Chondrocyte (in vitro differentiated cells): ENCODE measurements at regions not wholly inside any gene's neighbourhood (a gene's known extent, or its start where the extent isn't known, plus 50 kb on each side); places are given as distances from the start of the nearest gene placed in this dataset.

Experiments
- DNase-seq: peaks from one replicate; pipeline ENCODE4 v3.0.0; 2021; ENCODE audit warnings: mixed read lengths, low spot score
- H3K27ac Mint-ChIP-seq: one replicate; pipeline ENCODE4 v1.8.0; 2021; ENCODE audit warnings: mild to moderate bottlenecking, moderate library complexity, mixed read lengths; ENCODE audit not compliant: unreplicated experiment
- H3K27me3 Mint-ChIP-seq: 2 replicates; pipeline ENCODE4 v1.8.0; 2021; ENCODE audit warnings: low read depth, mixed read lengths
- H3K36me3 Mint-ChIP-seq: 2 replicates; pipeline ENCODE4 v1.8.0; 2021; ENCODE audit warnings: low read depth, mixed read lengths
- H3K4me1 Mint-ChIP-seq: 2 replicates; pipeline ENCODE4 v1.8.0; 2021; ENCODE audit warnings: low read depth, mild to moderate bottlenecking, mixed read lengths
- H3K4me3 Mint-ChIP-seq: one replicate; pipeline ENCODE4 v1.8.0; 2021; ENCODE audit warnings: mild to moderate bottlenecking, moderate library complexity, mixed read lengths; ENCODE audit not compliant: unreplicated experiment
- H3K9me3 Mint-ChIP-seq: 2 replicates; pipeline ENCODE4 v1.8.0; 2021; ENCODE audit warnings: low read depth, mixed read lengths
- CTCF ChIP-seq: fragments of 200-600 bp; sonication (generic); IDR thresholded peaks from 2 replicates; pipeline ENCODE4 v1.5.0; 2021; ENCODE audit warnings: antibody characterized with exemption, mild to moderate bottlenecking, moderate library complexity

GRCh38 chr10:123269675-123270074 is 115.5 kb downstream of the BUB3 start:
- no peak overlapping the region for H3K4me3 Mint-ChIP-seq
- TF ChIP-seq CTCF = no peak
- peaks cover 23% of the 10 kb centered on the region for H3K4me1 Mint-ChIP-seq
- no peak overlapping the region for H3K27ac Mint-ChIP-seq
- H3K27me3 Mint-ChIP-seq = no peaks in the 10 kb centered on the region
- no peaks in the 10 kb centered on the region for H3K9me3 Mint-ChIP-seq
- no peak for DNase-seq
- H3K36me3 Mint-ChIP-seq = no peaks in the 10 kb centered on the region

- no peak for TF ChIP-seq CTCF
- H3K27ac Mint-ChIP-seq = peak overlapping the region; percentile 10
- no peaks in the 10 kb centered on the region for H3K9me3 Mint-ChIP-seq
- peaks cover 23% of the 10 kb centered on the region for H3K4me1 Mint-ChIP-seq
- no peaks in the 10 kb centered on the region for H3K36me3 Mint-ChIP-seq
- H3K27me3 Mint-ChIP-seq = no peaks in the 10 kb centered on the region
- DNase-seq = no peak
- H3K4me3 Mint-ChIP-seq = no peak overlapping the region
These were observed 116.0 kb downstream of the BUB3 start for GRCh38 chr10:123270221-123270620.

GRCh38 chr10:123270806-123271205 is 116.6 kb downstream of the BUB3 start:
- H3K27ac Mint-ChIP-seq = no peak overlapping the region
- H3K4me1 Mint-ChIP-seq = peaks cover 23% of the 10 kb centered on the region
- H3K27me3 Mint-ChIP-seq = no peaks in the 10 kb centered on the region
- no peak for TF ChIP-seq CTCF
- H3K9me3 Mint-ChIP-seq = no peaks in the 10 kb centered on the region
- no peak for DNase-seq
- H3K36me3 Mint-ChIP-seq = no peaks in the 10 kb centered on the region
- H3K4me3 Mint-ChIP-seq = no peak overlapping the region

- DNase-seq = no peak
- Mint-ChIP-seq H3K9me3 (peaks cover 3% of the 10 kb centered on the region), H3K27me3 (no peaks in the 10 kb centered on the region), H3K36me3 (peaks cover 3% of the 10 kb centered on the region), H3K4me1 (peaks cover 18% of the 10 kb centered on the region), H3K4me3 (no peak overlapping the region), H3K27ac (no peak overlapping the region)
- TF ChIP-seq CTCF = no peak
These were observed 118.0 kb downstream of the BUB3 start for GRCh38 chr10:123272171-123272570.

GRCh38 chr10:123274306-123275135 is 120.3 kb downstream of the BUB3 start:
- Mint-ChIP-seq H3K4me1 (peaks cover 13% of the 10 kb centered on the region), H3K9me3 (peaks cover 3% of the 10 kb centered on the region), H3K27me3 (no peaks in the 10 kb centered on the region), H3K4me3 (no peak overlapping the region), H3K36me3 (peaks cover 3% of the 10 kb centered on the region), H3K27ac (no peak overlapping the region)
- no peak for DNase-seq
- no peak for TF ChIP-seq CTCF
